CD4-positive, alpha-beta T cell (primary cell): ENCODE measurements at regions not wholly inside any gene's neighbourhood (a gene's known extent, or its start where the extent isn't known, plus 50 kb on each side); places are given as distances from the start of the nearest gene placed in this dataset.

Source experiments
- ATAC-seq: fragments of 200-7000 bp; cut with Tn5 transposase; one replicate; pipeline ENCODE4 v1.10.0; 2022; ENCODE audit warnings: mild to moderate bottlenecking; ENCODE audit not compliant: poor library complexity
- CTCF ChIA-PET: fragments of 350-600 bp; sonication (Branson Sonifier 250); formaldehyde crosslinking; loops from one replicate; lab custom pipeline; 2021; ENCODE audit warnings: antibody characterized with exemption, inconsistent platforms; lab: Charles Lee
- POLR2A ChIA-PET: fragments of 350-600 bp; sonication (Branson Sonifier 250); formaldehyde crosslinking; loops from one replicate; lab custom pipeline; 2021; ENCODE audit warnings: antibody characterized with exemption, inconsistent platforms; lab: Charles Lee
- DNase-seq, 14 experiments: peaks; one replicate each; pipeline ENCODE4 v3.0.0-alpha.2; 2013 to 2020; ENCODE audit warnings: mixed read lengths in 2 of 14
- H3K27ac ChIP-seq, 2 donors: one replicate each; pipeline versions ENCODE4 v1.5.1 to v1.7.0; 2013; ENCODE audit warnings: low read length in 2 of 2, low read depth in 1 of 2, mild to moderate bottlenecking in 1 of 2
- H3K27me3 ChIP-seq, 2 experiments: 1 replicate in 1 of 2; 2 replicates in 1 of 2; pipeline versions ENCODE4 v1.6.1 to v1.7.0; 2013; ENCODE audit warnings: low read length in 2 of 2, control low read depth in 1 of 2, mild to moderate bottlenecking in 1 of 2, moderate library complexity in 1 of 2; ENCODE audit not compliant: insufficient read depth in 2 of 2, control insufficient read depth in 1 of 2
- H3K36me3 ChIP-seq: one replicate; pipeline ENCODE4 v1.6.1; 2013; ENCODE audit warnings: low read length, control low read depth; ENCODE audit not compliant: insufficient read depth
- H3K4me1 ChIP-seq: one replicate; pipeline ENCODE4 v1.6.1; 2013; ENCODE audit warnings: low read length, control low read depth; ENCODE audit not compliant: insufficient read depth
- H3K4me3 ChIP-seq: one replicate; pipeline ENCODE4 v1.5.1; 2013; ENCODE audit warnings: mild to moderate bottlenecking, low read length, moderate library complexity
- H3K9me3 ChIP-seq, 2 experiments: 1 replicate in 1 of 2; 2 replicates in 1 of 2; pipeline versions ENCODE4 v1.6.1 to v1.7.0; 2013; ENCODE audit warnings: low read length in 2 of 2, mild to moderate bottlenecking in 2 of 2, control low read depth in 1 of 2, moderate library complexity in 1 of 2; ENCODE audit not compliant: control insufficient read depth in 1 of 2, insufficient read depth in 1 of 2
- H3K27ac Mint-ChIP-seq: one replicate; pipeline ENCODE4 v1.8.0; 2020; ENCODE audit warnings: mixed read lengths
- H3K27me3 Mint-ChIP-seq: one replicate; pipeline ENCODE4 v1.8.0; 2021; ENCODE audit warnings: mixed read lengths
- H3K36me3 Mint-ChIP-seq: one replicate; pipeline ENCODE4 v1.8.0; 2021; ENCODE audit warnings: low read depth, mixed read lengths
- H3K4me1 Mint-ChIP-seq: one replicate; pipeline ENCODE4 v1.8.0; 2021; ENCODE audit warnings: low read depth, mixed read lengths
- H3K4me3 Mint-ChIP-seq: one replicate; pipeline ENCODE4 v1.8.0; 2020; ENCODE audit warnings: mild to moderate bottlenecking, mixed read lengths
- H3K9me3 Mint-ChIP-seq: one replicate; pipeline ENCODE4 v1.8.0; 2020; ENCODE audit warnings: mixed read lengths
- intact Hi-C, 2 experiments: fragments of 100-400 bp; cut with DNase I in 1 of 2; cut with micrococcal nuclease in 1 of 2; formaldehyde crosslinking; loops; one replicate each; pipeline versions ENCODE4 v1.15.1 to v1.9.0; 2023 to 2025; cut with DNase I, micrococcal nuclease
- TF ChIP-seq, protein P1 (sequence below): fragments of 200-600 bp; IDR thresholded peaks from one replicate; pipeline ENCODE4 v1.8.0; 2022; ENCODE audit warnings: antibody characterized with exemption, mild to moderate bottlenecking

DNA sequence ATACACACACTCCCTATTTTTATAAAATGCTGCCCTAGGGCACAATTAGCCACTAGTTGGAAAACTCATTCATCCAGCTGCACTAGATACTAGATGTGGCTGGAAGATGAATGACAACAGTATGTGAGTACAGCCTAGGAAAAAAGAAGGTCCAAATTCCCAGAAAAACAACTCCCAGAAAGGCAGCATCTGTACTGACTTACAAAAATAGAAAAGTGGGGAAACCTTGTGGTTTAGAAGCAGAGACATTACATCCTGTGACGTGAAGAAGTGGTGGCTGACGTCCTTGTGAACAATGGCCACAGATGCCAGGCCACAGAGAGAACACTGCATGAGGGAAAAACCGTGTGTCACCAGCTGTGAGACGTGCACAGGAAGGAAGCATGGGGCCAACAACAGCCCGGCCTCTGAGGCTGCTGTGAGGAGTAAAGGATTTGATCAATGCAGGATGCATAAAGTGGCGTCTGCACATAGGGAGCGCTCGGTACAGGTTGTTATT lies 81.2 kb downstream of the SPRY1 start:
- Histone ChIP-seq H3K27me3 (no peaks in the 10 kb centered on the region), H3K4me3 (no peak overlapping the region), H3K4me1 (no peaks in the 10 kb centered on the region), H3K36me3 (no peaks in the 10 kb centered on the region), H3K27ac (no peak overlapping the region), H3K9me3 (no peaks in the 10 kb centered on the region)
- Mint-ChIP-seq H3K9me3 (peaks cover 2% of the 10 kb centered on the region), H3K4me3 (no peak overlapping the region), H3K4me1 (peaks cover 20% of the 10 kb centered on the region), H3K27ac (peak overlapping the region; percentile 57), H3K36me3 (no peaks in the 10 kb centered on the region), H3K27me3 (no peaks in the 10 kb centered on the region)
- DNase-seq = peak in 9 of 14 experiments; percentile 2 to 72 (median 23)
- TF ChIP-seq, protein P1, sequence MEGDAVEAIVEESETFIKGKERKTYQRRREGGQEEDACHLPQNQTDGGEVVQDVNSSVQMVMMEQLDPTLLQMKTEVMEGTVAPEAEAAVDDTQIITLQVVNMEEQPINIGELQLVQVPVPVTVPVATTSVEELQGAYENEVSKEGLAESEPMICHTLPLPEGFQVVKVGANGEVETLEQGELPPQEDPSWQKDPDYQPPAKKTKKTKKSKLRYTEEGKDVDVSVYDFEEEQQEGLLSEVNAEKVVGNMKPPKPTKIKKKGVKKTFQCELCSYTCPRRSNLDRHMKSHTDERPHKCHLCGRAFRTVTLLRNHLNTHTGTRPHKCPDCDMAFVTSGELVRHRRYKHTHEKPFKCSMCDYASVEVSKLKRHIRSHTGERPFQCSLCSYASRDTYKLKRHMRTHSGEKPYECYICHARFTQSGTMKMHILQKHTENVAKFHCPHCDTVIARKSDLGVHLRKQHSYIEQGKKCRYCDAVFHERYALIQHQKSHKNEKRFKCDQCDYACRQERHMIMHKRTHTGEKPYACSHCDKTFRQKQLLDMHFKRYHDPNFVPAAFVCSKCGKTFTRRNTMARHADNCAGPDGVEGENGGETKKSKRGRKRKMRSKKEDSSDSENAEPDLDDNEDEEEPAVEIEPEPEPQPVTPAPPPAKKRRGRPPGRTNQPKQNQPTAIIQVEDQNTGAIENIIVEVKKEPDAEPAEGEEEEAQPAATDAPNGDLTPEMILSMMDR = no peak
- ATAC-seq = peak; percentile 93
- ChIA-PET POLR2A (no interaction called here), CTCF (no interaction called here)
- intact Hi-C loops = no loop called here

DNA sequence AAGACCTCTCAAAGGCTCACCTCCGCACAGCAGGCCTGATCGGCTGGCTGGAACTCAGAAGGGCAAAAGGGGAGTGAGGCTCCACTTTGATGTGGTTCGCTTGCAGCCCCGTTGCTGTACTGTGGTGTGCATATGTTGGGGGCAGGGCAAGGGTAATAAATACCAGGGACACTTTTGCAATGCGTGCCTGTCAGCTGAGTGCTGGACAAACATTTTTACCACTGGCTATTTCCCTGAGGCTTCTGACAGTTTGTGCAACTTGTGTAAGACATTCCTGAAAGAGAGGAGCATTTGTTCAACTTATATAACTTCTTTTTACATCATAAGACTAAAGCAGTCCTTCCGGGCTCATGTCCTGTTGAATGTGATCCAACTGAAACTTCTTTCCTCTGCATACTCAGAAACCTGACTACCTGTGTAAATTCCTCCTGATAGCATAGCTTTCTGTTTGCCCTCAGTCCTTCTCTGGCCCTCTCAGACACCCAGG lies 82.3 kb downstream of the SPRY1 start:
- no peaks in the 10 kb centered on the region for H3K27me3 Mint-ChIP-seq
- intact Hi-C loops = no loop called here
- TF ChIP-seq, protein P1 = no peak
- DNase-seq (no peak), ATAC-seq (no peak)
- H3K9me3 Mint-ChIP-seq = peaks cover 2% of the 10 kb centered on the region
- ChIA-PET POLR2A (interaction anchor here (1.0 kb wide), 1 partner anchor 17 kb away, joined by 3 read pairs; no protein-coding TSS in a partner anchor), CTCF (interaction anchor here (0.6 kb wide), 1 partner anchor 72 kb away, joined by 3 read pairs; no protein-coding TSS in a partner anchor)
- no peak overlapping the region for H3K4me3 Mint-ChIP-seq
- Histone ChIP-seq H3K36me3 (no peaks in the 10 kb centered on the region), H3K9me3 (no peaks in the 10 kb centered on the region), H3K27ac (no peak overlapping the region), H3K27me3 (no peaks in the 10 kb centered on the region), H3K4me1 (no peaks in the 10 kb centered on the region), H3K4me3 (no peak overlapping the region)
- H3K27ac Mint-ChIP-seq = no peak overlapping the region
- H3K36me3 Mint-ChIP-seq = no peaks in the 10 kb centered on the region
- H3K4me1 Mint-ChIP-seq = peaks cover 20% of the 10 kb centered on the region

DNA sequence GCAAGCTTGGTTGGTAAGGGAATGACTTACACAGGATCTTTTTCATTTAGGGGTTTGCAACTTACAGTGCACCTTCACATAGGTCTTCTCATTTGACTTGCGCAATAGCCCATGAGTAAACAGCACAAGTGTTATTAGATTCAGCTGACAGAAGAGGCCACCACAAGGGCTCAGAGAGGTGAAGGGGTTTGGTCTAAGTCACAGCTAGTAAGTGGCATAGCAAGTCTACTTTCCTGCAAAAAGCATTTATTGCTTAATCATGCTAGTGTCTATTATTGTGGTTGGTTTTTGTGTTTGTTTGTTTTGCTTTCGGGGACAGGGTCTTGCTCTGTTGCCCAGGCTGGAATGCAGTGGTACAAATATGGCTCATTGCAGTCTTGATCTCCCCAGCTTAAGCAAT lies 83.3 kb downstream of the SPRY1 start:
- no peak overlapping the region for H3K4me3 Mint-ChIP-seq
- no peaks in the 10 kb centered on the region for H3K27me3 Mint-ChIP-seq
- Histone ChIP-seq H3K36me3 (no peaks in the 10 kb centered on the region), H3K4me1 (no peaks in the 10 kb centered on the region), H3K4me3 (no peak overlapping the region), H3K27ac (no peak overlapping the region), H3K27me3 (no peaks in the 10 kb centered on the region), H3K9me3 (no peaks in the 10 kb centered on the region)
- H3K27ac Mint-ChIP-seq = no peak overlapping the region
- CTCF ChIA-PET = no interaction called here
- POLR2A ChIA-PET = interaction anchor here (1.0 kb wide), 1 partner anchor 16 kb away, joined by 3 read pairs; no protein-coding TSS in a partner anchor
- peaks cover 20% of the 10 kb centered on the region for H3K4me1 Mint-ChIP-seq
- TF ChIP-seq, protein P1 = no peak
- intact Hi-C loops = no loop called here
- no peaks in the 10 kb centered on the region for H3K36me3 Mint-ChIP-seq
- ATAC-seq (no peak), DNase-seq (peak in 2 of 14 experiments; percentile 10 to 29)
- peaks cover 2% of the 10 kb centered on the region for H3K9me3 Mint-ChIP-seq
